Activated naive CD8-positive, alpha-beta T cell treated with anti-CD3 and anti-CD28 coated beads for 36 hours (primary cell): ENCODE measurements at regions not wholly inside any gene's neighbourhood (a gene's known extent, or its start where the extent isn't known, plus 50 kb on each side); places are given as distances from the start of the nearest gene placed in this dataset.

Source experiments
- DNase-seq: peaks from one replicate; pipeline ENCODE4 v3.0.0; 2021
- H3K27ac Mint-ChIP-seq: one replicate; pipeline ENCODE4 v1.8.0; 2022; ENCODE audit warnings: mild to moderate bottlenecking, moderate library complexity, mixed read lengths
- H3K27me3 Mint-ChIP-seq: one replicate; pipeline ENCODE4 v1.8.0; 2022; ENCODE audit warnings: mild to moderate bottlenecking, mixed read lengths
- H3K36me3 Mint-ChIP-seq: one replicate; pipeline ENCODE4 v1.8.0; 2021; ENCODE audit warnings: mild to moderate bottlenecking, mixed read lengths
- H3K4me1 Mint-ChIP-seq: one replicate; pipeline ENCODE4 v1.8.0; 2021; ENCODE audit warnings: mixed read lengths
- H3K4me3 Mint-ChIP-seq: one replicate; pipeline ENCODE4 v1.8.0; 2022; ENCODE audit warnings: mild to moderate bottlenecking, moderate library complexity, mixed read lengths
- H3K9me3 Mint-ChIP-seq: one replicate; pipeline ENCODE4 v1.8.0; 2022; ENCODE audit warnings: mixed read lengths

DNA sequence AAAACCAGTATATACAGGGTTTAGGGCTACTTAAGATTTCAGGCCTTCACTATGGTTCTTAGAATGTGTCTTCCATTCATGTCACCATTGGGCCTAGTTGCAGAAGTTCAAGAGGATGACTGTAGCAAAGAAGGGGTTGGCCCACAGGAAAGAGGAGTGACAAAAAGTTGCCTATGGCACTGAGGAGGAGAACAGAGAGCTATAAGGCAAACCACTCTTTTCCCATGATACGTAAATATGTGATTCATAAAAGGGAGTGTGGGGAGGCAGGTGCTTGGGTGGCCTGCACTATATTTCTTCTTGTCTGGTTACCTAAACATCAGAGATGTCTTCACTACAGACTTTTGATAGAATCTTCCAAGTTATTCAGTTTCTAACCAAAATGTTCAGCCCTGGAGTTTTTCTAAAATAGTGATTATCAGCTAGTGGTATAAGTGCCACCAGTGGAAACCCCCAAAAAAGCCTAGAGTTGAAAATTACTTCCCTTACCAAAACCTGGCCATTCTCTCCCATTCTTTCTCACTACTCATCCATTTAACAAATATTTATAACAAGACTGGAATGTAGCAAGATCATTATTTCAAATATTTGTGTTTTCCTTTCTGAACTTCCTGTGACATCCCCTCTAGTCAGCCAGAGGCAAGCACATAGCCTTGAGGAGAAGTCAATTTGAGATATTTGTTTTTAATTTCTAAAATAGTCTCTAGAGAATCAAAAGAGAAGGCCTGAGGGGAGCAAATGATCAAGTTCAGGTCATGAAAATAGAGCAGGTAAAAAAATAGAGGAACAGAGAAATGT, 367.4 kb downstream of the EFNA5 start:
- DNase-seq, result no peak
- Mint-ChIP-seq H3K4me3 (no peak overlapping the region), H3K27ac (no peak overlapping the region), H3K9me3 (no peaks in the 10 kb centered on the region), H3K4me1 (no peaks in the 10 kb centered on the region), H3K27me3 (no peaks in the 10 kb centered on the region), H3K36me3 (no peaks in the 10 kb centered on the region)

DNA sequence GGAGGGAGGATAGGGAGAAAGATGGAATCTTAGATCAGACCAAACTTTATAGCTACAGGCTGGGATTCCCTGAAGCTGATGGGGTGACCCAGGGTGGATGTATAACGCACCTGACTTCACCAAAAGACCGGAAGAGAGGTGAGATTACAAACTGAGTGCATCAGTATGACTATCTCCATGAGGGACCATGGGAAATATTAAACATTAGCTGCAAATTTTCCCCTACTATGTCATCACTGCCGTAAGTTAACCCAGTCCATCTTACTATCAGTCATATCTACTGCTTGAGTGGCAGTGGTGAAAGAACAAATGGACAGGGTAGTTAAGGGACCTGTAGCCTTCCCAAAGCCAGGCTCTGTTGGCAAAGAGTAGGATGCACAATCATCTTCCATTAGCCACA, 368.3 kb downstream of the EFNA5 start:
- no peaks in the 10 kb centered on the region for H3K4me1 Mint-ChIP-seq
- H3K27me3 Mint-ChIP-seq, result peaks cover 6% of the 10 kb centered on the region
- DNase-seq, result no peak
- H3K4me3 Mint-ChIP-seq, result no peak overlapping the region
- no peak overlapping the region for H3K27ac Mint-ChIP-seq
- no peaks in the 10 kb centered on the region for H3K9me3 Mint-ChIP-seq
- no peaks in the 10 kb centered on the region for H3K36me3 Mint-ChIP-seq

DNA sequence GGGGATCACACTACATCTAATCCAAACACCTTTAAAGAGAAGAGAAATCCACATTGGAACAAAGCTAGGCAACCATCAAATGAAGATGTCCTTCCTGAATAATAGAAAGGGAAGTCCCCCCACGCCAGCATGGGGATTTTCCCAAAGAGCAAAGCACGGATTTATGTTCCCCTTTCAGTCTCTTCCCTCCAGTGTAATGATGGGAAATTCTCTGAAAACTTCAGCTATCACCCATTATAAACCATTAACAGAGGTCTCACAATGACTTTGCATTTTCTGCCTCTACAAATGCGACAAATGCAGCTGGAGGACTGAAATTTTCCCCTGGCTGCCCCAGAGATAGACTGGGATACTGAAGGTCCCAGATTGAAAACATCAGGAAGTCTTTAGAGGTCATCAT, 368.7 kb downstream of the EFNA5 start:
- H3K4me1 Mint-ChIP-seq, result no peaks in the 10 kb centered on the region
- no peak overlapping the region for H3K4me3 Mint-ChIP-seq
- H3K36me3 Mint-ChIP-seq, result no peaks in the 10 kb centered on the region
- no peaks in the 10 kb centered on the region for H3K9me3 Mint-ChIP-seq
- DNase-seq, result no peak
- H3K27me3 Mint-ChIP-seq, result peaks cover 6% of the 10 kb centered on the region
- H3K27ac Mint-ChIP-seq, result no peak overlapping the region

DNA sequence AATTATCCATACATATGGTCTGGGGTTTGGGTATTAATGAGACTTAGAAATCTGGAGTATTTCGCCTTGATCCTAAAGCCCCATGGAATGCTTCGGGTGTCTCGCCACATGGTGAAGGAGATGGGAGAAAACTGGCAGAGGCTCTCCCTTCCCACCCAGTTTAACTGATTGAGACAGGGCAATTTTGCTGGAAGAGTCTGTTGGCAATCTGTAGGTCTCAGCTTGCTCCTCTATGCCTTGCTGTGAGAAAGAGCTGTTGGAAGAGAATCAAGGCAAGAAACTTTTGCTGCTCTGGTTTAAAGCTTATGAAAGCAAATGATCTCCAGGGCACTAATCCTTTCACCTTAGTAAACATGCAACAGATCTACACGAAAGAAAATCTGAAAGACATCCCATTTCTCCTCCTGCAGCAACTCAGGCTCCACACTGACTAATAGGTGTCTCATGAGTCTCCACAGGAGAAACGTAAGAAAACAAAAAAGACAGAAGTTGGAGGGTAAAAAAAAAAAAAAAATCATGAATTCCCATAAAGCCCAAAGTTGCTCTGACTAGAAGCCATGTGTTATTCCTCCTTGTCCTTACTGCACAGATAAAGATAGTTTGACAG, 369.9 kb downstream of the EFNA5 start:
- DNase-seq, result no peak
- peaks cover 6% of the 10 kb centered on the region for H3K27me3 Mint-ChIP-seq
- no peaks in the 10 kb centered on the region for H3K9me3 Mint-ChIP-seq
- no peaks in the 10 kb centered on the region for H3K4me1 Mint-ChIP-seq
- no peak overlapping the region for H3K4me3 Mint-ChIP-seq
- no peaks in the 10 kb centered on the region for H3K36me3 Mint-ChIP-seq
- H3K27ac Mint-ChIP-seq, result no peak overlapping the region

DNA sequence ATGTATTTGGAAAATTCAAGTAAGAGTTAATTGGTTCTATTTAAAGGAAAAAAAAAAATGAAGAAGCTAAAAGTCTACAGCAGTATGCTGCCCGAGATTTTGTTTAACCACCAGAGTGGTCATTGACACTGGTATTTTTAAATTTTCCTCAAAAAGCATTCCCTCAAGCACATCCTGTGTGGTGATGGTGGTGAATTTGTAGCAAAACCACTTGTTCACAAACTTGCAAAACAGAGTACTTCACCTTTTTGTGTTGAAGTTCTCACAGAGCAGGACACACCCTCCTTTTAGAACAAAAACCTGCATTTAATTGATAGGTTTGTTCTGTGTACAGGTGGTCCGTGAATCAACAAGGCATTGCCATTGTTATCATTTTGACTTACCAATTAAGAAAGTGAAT, 374.2 kb downstream of the EFNA5 start:
- Mint-ChIP-seq H3K9me3 (no peaks in the 10 kb centered on the region), H3K27ac (no peak overlapping the region), H3K27me3 (peaks cover 15% of the 10 kb centered on the region), H3K4me1 (peaks cover 2% of the 10 kb centered on the region), H3K36me3 (no peaks in the 10 kb centered on the region), H3K4me3 (no peak overlapping the region)
- DNase-seq, result no peak

DNA sequence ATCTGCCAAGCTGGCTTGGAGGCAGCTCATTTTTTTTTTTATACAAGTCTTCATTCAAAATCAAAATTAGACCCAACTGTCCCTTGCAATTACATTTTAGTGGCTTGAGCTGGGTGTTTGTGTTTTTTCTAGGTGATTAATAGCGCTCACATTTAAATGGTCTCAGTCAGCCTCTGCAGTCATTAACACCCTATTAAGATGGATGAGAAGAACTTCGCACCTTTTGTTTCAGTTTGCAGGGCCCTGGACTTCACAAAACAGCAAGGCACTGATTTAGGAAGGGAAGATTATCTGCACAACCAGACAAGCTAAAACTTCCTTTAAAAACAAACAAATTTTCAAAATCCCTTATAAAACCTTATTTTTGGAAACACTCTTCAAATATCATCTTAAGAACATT, 374.8 kb downstream of the EFNA5 start:
- H3K9me3 Mint-ChIP-seq, result no peaks in the 10 kb centered on the region

GRCh38 chr5:107294669-107295068, 376.1 kb downstream of the EFNA5 start:
- Mint-ChIP-seq H3K36me3 (no peaks in the 10 kb centered on the region), H3K27me3 (peaks cover 15% of the 10 kb centered on the region), H3K27ac (no peak overlapping the region), H3K4me3 (no peak overlapping the region), H3K4me1 (peaks cover 2% of the 10 kb centered on the region), H3K9me3 (no peaks in the 10 kb centered on the region)
- no peak for DNase-seq

More for the DNA sequence above, 374.8 kb downstream of the EFNA5 start:
- DNase-seq, result no peak
- H3K27ac Mint-ChIP-seq, result no peak overlapping the region
- H3K36me3 Mint-ChIP-seq, result no peaks in the 10 kb centered on the region
- peaks cover 15% of the 10 kb centered on the region for H3K27me3 Mint-ChIP-seq
- no peak overlapping the region for H3K4me3 Mint-ChIP-seq
- peaks cover 2% of the 10 kb centered on the region for H3K4me1 Mint-ChIP-seq

DNA sequence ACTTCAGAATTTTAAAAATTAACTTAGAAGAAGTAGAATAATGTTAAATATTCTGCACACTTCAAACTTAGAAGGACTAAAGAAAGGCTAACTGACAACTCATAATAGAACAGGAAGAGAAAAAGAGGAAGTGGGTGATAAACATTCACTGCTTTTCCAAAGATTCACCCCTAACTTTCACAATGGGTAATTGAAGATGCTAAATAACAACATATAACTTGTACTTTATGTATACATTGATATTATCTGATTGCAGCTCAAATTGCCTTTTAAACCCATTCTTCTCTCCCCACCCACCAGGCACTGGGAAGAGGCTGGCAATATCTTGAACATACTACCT, 376.6 kb downstream of the EFNA5 start:
- H3K4me3 Mint-ChIP-seq, result no peak overlapping the region
- peaks cover 15% of the 10 kb centered on the region for H3K27me3 Mint-ChIP-seq
- peaks cover 5% of the 10 kb centered on the region for H3K4me1 Mint-ChIP-seq
- H3K36me3 Mint-ChIP-seq, result no peaks in the 10 kb centered on the region
- H3K27ac Mint-ChIP-seq, result no peak overlapping the region
- DNase-seq, result no peak
- no peaks in the 10 kb centered on the region for H3K9me3 Mint-ChIP-seq

DNA sequence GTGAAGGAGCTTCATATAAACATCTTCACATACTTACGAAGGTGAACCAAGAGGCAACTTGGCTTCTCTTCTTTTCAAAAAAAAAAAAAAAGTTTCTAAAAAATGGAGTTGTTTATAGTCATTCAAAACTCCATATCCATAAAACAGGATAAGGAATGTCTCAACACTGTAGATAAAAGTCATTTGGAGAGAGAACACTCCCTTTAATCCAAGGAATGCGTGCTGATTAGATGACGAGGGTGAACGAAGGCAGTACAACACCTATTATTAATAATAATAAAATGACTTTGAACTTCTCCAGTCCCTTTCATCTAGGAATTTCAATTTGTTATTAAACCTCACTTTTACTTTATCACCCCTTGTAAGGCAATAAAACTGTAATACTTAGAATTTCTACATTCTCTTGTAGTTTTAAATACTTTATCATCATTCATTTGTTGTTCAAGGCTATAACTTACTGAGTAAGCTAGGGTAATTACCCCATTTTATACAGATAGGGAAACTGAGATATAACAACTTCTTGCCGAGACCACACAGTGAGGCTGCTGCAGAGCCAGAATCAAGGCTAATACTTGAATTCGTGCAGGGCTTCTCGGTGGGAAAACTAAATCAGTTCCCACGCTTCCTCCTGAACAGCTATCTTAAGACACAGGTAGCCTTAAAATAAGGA, 377.1 kb downstream of the EFNA5 start:
- Mint-ChIP-seq H3K4me3 (no peak overlapping the region), H3K4me1 (peaks cover 7% of the 10 kb centered on the region), H3K9me3 (no peaks in the 10 kb centered on the region), H3K36me3 (no peaks in the 10 kb centered on the region), H3K27ac (no peak overlapping the region), H3K27me3 (peaks cover 15% of the 10 kb centered on the region)
- DNase-seq, result no peak

GRCh38 chr5:107291866-107292265, 378.9 kb downstream of the EFNA5 start:
- H3K27ac Mint-ChIP-seq, result no peak overlapping the region
- H3K4me3 Mint-ChIP-seq, result no peak overlapping the region
- peaks cover 7% of the 10 kb centered on the region for H3K4me1 Mint-ChIP-seq
- peaks cover 15% of the 10 kb centered on the region for H3K27me3 Mint-ChIP-seq
- H3K9me3 Mint-ChIP-seq, result no peaks in the 10 kb centered on the region
- no peak for DNase-seq
- no peaks in the 10 kb centered on the region for H3K36me3 Mint-ChIP-seq

- Mint-ChIP-seq H3K4me1 (peaks cover 7% of the 10 kb centered on the region), H3K27me3 (peaks cover 15% of the 10 kb centered on the region), H3K9me3 (no peaks in the 10 kb centered on the region), H3K36me3 (no peaks in the 10 kb centered on the region), H3K27ac (no peak overlapping the region), H3K4me3 (no peak overlapping the region)
- no peak for DNase-seq
Measured at GRCh38 chr5:107290780-107291398, 379.8 kb downstream of the EFNA5 start.

GRCh38 chr5:107289030-107289714, 381.6 kb downstream of the EFNA5 start:
- H3K4me1 Mint-ChIP-seq, result peaks cover 6% of the 10 kb centered on the region
- no peak overlapping the region for H3K4me3 Mint-ChIP-seq
- no peak overlapping the region for H3K27ac Mint-ChIP-seq
- H3K9me3 Mint-ChIP-seq, result no peaks in the 10 kb centered on the region
- peaks cover 7% of the 10 kb centered on the region for H3K27me3 Mint-ChIP-seq
- DNase-seq, result no peak
- no peaks in the 10 kb centered on the region for H3K36me3 Mint-ChIP-seq

- Mint-ChIP-seq H3K27me3 (peaks cover 12% of the 10 kb centered on the region), H3K4me1 (peaks cover 5% of the 10 kb centered on the region), H3K27ac (no peak overlapping the region), H3K9me3 (no peaks in the 10 kb centered on the region), H3K4me3 (no peak overlapping the region), H3K36me3 (no peaks in the 10 kb centered on the region)
- DNase-seq, result no peak
Measured at GRCh38 chr5:107286447-107287098, 384.2 kb downstream of the EFNA5 start.

DNA sequence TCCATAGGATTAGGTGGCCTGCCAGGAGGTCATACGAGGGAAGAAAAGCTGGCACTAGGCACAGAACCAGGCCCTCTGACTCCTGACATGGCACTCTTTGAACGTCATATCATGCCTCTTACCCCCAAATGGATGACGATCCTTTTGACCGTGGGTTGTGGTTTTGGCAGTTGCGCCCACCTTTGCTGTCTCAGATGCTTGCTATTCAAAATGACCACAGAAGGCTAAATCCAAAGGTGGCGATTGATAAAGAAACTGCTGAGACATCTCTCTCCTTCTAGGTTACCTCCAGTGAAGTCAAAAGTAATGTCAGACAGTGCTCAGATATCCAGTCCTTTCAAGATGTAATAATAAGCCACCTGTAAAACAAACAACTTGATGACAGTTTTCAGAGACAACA, 385.0 kb downstream of the EFNA5 start:
- no peak for DNase-seq
- peaks cover 12% of the 10 kb centered on the region for H3K27me3 Mint-ChIP-seq
- no peak overlapping the region for H3K27ac Mint-ChIP-seq
- H3K4me3 Mint-ChIP-seq, result no peak overlapping the region
- no peaks in the 10 kb centered on the region for H3K36me3 Mint-ChIP-seq
- H3K9me3 Mint-ChIP-seq, result no peaks in the 10 kb centered on the region
- peaks cover 5% of the 10 kb centered on the region for H3K4me1 Mint-ChIP-seq
